A673 (cell line): ENCODE measurements at regions not wholly inside any gene's neighbourhood (a gene's known extent, or its start where the extent isn't known, plus 50 kb on each side); places are given as distances from the start of the nearest gene placed in this dataset.

Experiments used
- BruUV-seq: library from RNA; stranded (reverse); fragments of 400-500 nt; replicated peaks from 2 replicates; lab custom pipeline; 2021; lab: Mats Ljungman, UMichigan
- CTCF ChIA-PET: fragments of 300-600 bp; sonication (Branson Sonifier 250); formaldehyde crosslinking; loops from one replicate; lab custom pipeline; 2022; ENCODE audit warnings: antibody characterized with exemption; lab: Charles Lee
- POLR2A ChIA-PET: fragments of 300-600 bp; sonication (Branson Sonifier 250); formaldehyde crosslinking; loops from one replicate; lab custom pipeline; 2022; ENCODE audit warnings: antibody characterized with exemption; ENCODE audit not compliant: low non-redundant PET; lab: Charles Lee
- DNase-seq: peaks from one replicate; pipeline ENCODE4 v3.0.0-alpha.2; 2015; ENCODE audit warnings: low spot score
- H3K27ac ChIP-seq: fragments of 200-600 bp; sonication (generic); 2 replicates; pipeline ENCODE4 v1.5.1; 2016; ENCODE audit warnings: mixed run types, low read depth, mild to moderate bottlenecking, mixed read lengths, antibody characterized with exemption, low read length; ENCODE audit not compliant: poor library complexity, severe bottlenecking
- H3K27me3 ChIP-seq: fragments of 200-600 bp; sonication (generic); replicated peaks from 2 replicates; pipeline ENCODE4 v1.6.1; 2017; ENCODE audit warnings: mixed run types, low read depth, mild to moderate bottlenecking, mixed read lengths, antibody characterized with exemption, low read length; ENCODE audit not compliant: insufficient read depth, poor library complexity
- H3K36me3 ChIP-seq: fragments of 200-600 bp; sonication (generic); 2 replicates; pipeline ENCODE4 v1.6.1; 2016; ENCODE audit warnings: mixed run types, mild to moderate bottlenecking, mixed read lengths, antibody characterized with exemption, low read length; ENCODE audit not compliant: insufficient read depth, poor library complexity, severe bottlenecking
- H3K4me1 ChIP-seq: fragments of 200-600 bp; sonication (generic); 2 replicates; pipeline ENCODE4 v1.6.1; 2017; ENCODE audit warnings: mixed run types, mild to moderate bottlenecking, mixed read lengths, antibody characterized with exemption, low read length; ENCODE audit not compliant: insufficient read depth, poor library complexity, severe bottlenecking
- H3K4me3 ChIP-seq: fragments of 200-600 bp; sonication (generic); 2 replicates; pipeline ENCODE4 v1.5.1; 2016; ENCODE audit warnings: low read depth, mixed run types, mild to moderate bottlenecking, mixed read lengths, low read length; ENCODE audit not compliant: poor library complexity, severe bottlenecking
- H3K9me3 ChIP-seq: fragments of 200-600 bp; sonication (generic); 2 replicates; pipeline ENCODE4 v1.6.1; 2016; ENCODE audit warnings: mixed run types, low read depth, mild to moderate bottlenecking, mixed read lengths, antibody characterized with exemption, low read length; ENCODE audit not compliant: poor library complexity, severe bottlenecking
- EZH2 ChIP-seq: fragments of 200-600 bp; sonication (generic); IDR thresholded peaks from 2 replicates; pipeline ENCODE4 v1.6.1; 2017; ENCODE audit warnings: borderline replicate concordance, low read depth, mild to moderate bottlenecking, mixed read lengths, antibody characterized with exemption, low read length; ENCODE audit not compliant: poor library complexity, severe bottlenecking
- intact Hi-C: fragments of 100-400 bp; cut with micrococcal nuclease; formaldehyde crosslinking; loops from one replicate; pipeline ENCODE4 v1.10.0; 2022; ENCODE audit not compliant: unreplicated experiment
- TF ChIP-seq, protein P1 (sequence below): fragments of 300-800, 200-600 bp; sonication (generic); conservative IDR thresholded peaks from 2 replicates; pipeline ENCODE4 v1.5.1; 2017; ENCODE audit warnings: low read depth, mild to moderate bottlenecking, antibody characterized with exemption, low read length, moderate library complexity, mixed read lengths

DNA sequence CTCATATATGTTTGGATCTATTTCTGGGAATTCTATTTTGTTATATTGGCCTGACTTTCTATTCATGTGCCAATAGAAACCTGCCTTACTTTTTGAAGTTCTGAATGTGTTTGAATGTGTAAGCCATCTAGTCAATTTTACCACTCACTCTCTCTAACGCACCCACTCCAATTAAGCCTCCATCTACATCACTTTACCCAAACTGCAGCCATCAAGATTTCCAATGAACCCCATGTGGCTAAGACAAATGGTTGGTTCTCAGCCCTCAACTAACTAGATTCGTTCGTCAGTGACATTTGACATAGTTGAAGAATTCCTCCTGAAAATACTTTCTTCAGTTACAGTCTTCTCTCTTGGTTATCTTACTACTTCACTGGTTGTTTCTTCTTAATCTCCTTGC is 137.3 kb upstream of the FSHR start:
- no peaks in the 10 kb centered on the region for H3K9me3 ChIP-seq
- BruUV-seq = no TSS peak
- intact Hi-C loops = no loop called here
- H3K4me1 ChIP-seq = no peaks in the 10 kb centered on the region
- H3K27ac ChIP-seq = no peak overlapping the region
- no peak for DNase-seq
- H3K36me3 ChIP-seq = no peaks in the 10 kb centered on the region
- TF ChIP-seq, protein P1, sequence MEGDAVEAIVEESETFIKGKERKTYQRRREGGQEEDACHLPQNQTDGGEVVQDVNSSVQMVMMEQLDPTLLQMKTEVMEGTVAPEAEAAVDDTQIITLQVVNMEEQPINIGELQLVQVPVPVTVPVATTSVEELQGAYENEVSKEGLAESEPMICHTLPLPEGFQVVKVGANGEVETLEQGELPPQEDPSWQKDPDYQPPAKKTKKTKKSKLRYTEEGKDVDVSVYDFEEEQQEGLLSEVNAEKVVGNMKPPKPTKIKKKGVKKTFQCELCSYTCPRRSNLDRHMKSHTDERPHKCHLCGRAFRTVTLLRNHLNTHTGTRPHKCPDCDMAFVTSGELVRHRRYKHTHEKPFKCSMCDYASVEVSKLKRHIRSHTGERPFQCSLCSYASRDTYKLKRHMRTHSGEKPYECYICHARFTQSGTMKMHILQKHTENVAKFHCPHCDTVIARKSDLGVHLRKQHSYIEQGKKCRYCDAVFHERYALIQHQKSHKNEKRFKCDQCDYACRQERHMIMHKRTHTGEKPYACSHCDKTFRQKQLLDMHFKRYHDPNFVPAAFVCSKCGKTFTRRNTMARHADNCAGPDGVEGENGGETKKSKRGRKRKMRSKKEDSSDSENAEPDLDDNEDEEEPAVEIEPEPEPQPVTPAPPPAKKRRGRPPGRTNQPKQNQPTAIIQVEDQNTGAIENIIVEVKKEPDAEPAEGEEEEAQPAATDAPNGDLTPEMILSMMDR = no peak
- no peak for TF ChIP-seq EZH2
- ChIA-PET POLR2A (no interaction called here), CTCF (no interaction called here)
- H3K27me3 ChIP-seq = no peaks in the 10 kb centered on the region
- H3K4me3 ChIP-seq = no peak overlapping the region

DNA sequence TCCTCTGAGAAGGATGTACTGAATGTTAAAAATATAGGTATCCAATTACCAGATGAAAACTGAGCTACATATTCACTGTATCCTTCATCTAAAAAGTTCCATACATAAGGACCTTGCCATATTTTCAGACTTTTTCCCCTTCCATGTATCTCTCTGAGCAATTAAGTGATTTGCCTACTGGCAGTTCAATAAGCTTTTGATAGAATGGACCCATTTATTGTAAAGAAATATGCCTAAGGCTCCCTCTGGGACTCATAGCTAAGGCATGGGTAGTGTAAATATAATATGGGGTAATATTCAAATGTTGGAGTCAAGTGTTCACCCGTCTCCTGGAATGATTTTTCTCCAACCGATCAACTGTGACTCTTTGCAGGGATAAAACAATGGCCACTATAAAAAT is 135.4 kb upstream of the FSHR start:
- no peaks in the 10 kb centered on the region for H3K9me3 ChIP-seq
- no peak overlapping the region for H3K4me3 ChIP-seq
- ChIA-PET POLR2A (no interaction called here), CTCF (no interaction called here)
- no peaks in the 10 kb centered on the region for H3K36me3 ChIP-seq
- no peaks in the 10 kb centered on the region for H3K4me1 ChIP-seq
- BruUV-seq = no TSS peak
- H3K27me3 ChIP-seq = no peaks in the 10 kb centered on the region
- no peak for TF ChIP-seq EZH2
- no peak for DNase-seq
- intact Hi-C loops = no loop called here
- no peak overlapping the region for H3K27ac ChIP-seq

DNA sequence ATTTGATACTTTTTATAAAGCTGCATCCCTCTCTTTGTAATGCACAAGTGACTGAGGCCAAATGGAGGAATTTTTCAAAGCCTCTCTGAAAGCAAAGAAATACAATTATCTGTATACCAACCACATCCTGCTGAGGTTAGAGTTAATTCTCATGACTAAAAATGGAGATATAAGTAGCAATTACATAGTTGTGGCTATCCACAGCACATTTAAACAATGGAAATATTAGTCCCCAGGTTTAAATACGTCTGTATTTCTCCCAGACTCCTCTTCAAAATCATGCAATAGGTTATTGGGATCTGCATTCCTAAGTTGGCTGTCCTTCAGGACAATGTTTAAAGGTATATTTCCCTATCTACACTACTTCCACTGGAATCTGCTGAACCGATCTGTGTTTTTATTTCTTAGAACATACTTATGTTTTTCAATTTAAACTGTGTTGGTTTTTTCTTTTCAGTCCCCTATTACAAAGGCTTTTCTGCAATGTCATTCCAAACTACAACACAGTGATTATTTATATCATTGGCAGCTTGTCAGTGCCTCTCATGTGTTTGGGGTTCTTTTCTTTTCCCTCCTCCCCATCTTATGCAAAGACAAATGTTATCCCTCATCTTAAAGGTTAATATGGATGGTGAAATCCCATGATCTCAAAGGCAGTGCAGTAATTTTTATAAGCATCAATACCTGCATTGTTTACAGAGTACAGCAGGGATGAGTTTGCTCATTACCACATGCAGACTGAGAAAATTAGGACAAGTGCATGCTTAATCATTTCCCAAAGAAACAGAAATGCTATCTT is 134.8 kb upstream of the FSHR start:
- H3K27ac ChIP-seq = no peak overlapping the region

More for the DNA sequence above, 134.8 kb upstream of the FSHR start:
- Histone ChIP-seq H3K9me3 (no peaks in the 10 kb centered on the region), H3K27me3 (no peaks in the 10 kb centered on the region), H3K36me3 (no peaks in the 10 kb centered on the region), H3K4me3 (no peak overlapping the region), H3K4me1 (no peaks in the 10 kb centered on the region)
- no TSS peak for BruUV-seq
- no peak for DNase-seq
- TF ChIP-seq, protein P1 = no peak
- TF ChIP-seq EZH2 = no peak
- POLR2A ChIA-PET = no interaction called here
- CTCF ChIA-PET = no interaction called here
- intact Hi-C loops = no loop called here
